Fibroblast of skin of right quadriceps (primary cell): ENCODE measurements at regions not wholly inside any gene's neighbourhood (a gene's known extent, or its start where the extent isn't known, plus 50 kb on each side); places are given as distances from the start of the nearest gene placed in this dataset.
"Not testable (repeated sequence)": the region's sequence is repeated elsewhere in the genome, so short reads cannot be mapped to it uniquely, and the experiment has no call there.

Experiments
- DNase-seq: peaks from one replicate; pipeline ENCODE4 v3.0.0-alpha.2; 2013

GRCh38 chr18:6537475-6537874 lies 122.8 kb upstream of the L3MBTL4 start:
- DNase-seq = no peak

DNA sequence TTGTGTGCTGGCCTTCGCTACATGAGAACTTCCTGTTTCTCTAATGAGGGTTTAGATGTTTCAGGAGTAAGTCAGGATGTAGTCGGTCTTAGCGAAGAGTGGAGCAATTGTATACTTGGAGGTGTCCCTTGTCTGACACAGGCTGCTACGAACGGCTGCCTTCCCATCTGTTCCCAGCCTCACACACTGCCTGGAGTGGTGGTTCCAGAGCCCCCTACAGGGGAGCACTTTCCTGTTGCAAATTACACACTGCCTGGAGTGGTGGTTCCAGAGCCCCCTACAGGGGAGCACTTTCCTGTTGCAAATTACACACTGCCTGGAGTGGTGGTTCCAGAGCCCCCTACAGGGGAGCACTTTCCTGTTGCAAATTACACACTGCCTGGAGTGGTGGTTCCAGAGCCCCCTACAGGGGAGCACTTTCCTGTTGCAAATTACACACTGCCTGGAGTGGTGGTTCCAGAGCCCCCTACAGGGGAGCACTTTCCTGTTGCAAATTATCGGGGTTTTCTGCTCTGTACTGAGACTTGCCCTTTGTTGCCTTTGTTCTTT lies 126.5 kb upstream of the L3MBTL4 start:
- not testable (repeated sequence) for DNase-seq

- DNase-seq = no peak
Observed at GRCh38 chr18:6542296-6542695, 127.6 kb upstream of the L3MBTL4 start.

DNA sequence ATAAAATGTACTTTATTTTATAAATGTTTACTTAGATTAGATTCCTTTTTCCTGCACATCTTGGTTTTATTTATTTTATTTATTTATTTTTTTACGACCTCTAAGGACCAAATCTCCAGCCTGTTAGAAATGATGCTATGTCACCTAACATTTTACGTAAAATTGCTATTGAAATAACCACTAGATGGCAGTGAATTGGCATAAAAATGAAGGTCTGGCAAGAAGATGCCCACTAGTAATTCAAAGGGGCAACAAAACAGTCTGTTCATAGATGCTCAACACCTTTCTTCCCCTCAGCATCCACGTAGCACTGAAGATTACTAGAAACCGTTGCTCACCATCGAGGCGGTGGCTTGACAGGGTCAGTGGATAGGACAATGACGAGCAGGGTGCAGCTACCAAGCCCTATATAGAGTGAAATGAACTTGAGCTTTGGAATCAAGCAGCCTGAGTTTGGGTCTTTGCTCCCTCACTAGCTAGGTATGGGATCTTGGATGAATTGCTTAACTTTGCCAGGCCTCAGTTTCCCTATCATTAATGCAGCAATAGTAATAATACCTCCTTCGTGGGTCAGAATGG lies 128.7 kb upstream of the L3MBTL4 start:
- DNase-seq = peak; percentile 50

DNA sequence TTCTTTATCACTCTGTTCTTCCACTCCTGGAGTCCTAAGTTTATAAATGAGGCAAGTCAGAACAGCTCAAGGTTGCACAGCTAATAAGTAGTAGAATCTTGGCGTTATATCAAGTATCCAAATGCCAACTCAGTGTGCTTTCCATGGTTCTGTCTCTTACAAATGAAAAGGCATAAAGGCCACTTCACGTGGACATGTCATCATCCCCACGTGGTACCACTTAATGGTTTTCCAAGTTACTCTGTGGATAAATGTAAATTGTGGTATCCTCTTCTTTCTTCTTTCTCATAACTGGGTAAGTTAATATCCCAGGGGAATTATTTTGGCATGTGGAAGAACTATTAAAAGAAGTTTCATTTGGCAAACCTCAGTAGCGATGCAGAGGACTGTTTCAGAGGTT lies 131.5 kb upstream of the L3MBTL4 start:
- peak; percentile 23 for DNase-seq

DNA sequence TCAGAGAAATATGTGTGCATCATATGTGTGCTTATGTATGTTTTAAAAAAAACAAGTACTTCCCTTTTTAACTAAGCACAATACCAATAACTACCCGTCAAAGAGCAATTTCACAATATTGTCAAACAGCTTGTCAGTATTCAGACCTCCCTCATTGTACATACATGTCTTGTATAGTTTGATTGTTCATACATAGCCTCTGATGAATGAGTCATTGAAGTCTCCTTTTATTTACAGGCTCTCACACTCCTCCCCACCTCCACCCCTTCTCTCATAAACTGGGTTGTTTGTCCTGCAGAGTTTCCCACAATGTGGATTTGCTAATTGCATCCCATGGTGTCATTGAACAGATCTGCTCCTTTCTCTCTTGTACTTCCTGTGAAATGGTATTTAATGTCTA lies 132.8 kb upstream of the L3MBTL4 start:
- DNase-seq = no peak

DNA sequence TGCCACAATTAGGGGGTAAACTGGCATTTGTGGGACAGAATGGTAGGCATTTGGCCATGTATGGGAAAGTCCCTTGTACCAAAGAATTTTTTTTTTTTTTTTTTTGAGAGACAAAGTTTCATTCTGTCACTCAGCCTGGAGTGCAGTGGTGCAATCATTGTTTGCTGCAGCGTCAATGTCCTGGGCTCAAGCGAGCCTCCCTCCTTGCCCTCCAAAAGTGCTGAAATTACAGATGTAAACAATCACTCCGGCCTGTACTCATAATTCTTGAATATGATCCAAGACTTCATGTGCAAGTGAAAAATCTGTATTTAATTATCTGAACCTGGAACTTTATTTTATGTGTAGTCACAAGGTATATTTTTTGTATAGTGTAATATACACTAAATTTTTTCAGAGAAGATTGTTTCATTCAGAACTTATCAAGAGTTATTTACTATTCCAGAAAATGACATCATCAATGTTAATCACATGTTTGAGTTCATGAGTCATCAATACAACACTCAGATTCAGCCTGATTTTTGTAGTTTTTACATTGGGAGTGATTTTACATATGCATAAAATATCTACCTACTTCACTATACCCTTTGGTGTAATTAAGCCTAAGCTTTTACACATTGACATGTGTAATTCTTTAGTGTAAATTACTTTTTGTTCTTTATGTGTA lies 138.7 kb upstream of the L3MBTL4 start:
- peak; percentile 43 for DNase-seq

DNA sequence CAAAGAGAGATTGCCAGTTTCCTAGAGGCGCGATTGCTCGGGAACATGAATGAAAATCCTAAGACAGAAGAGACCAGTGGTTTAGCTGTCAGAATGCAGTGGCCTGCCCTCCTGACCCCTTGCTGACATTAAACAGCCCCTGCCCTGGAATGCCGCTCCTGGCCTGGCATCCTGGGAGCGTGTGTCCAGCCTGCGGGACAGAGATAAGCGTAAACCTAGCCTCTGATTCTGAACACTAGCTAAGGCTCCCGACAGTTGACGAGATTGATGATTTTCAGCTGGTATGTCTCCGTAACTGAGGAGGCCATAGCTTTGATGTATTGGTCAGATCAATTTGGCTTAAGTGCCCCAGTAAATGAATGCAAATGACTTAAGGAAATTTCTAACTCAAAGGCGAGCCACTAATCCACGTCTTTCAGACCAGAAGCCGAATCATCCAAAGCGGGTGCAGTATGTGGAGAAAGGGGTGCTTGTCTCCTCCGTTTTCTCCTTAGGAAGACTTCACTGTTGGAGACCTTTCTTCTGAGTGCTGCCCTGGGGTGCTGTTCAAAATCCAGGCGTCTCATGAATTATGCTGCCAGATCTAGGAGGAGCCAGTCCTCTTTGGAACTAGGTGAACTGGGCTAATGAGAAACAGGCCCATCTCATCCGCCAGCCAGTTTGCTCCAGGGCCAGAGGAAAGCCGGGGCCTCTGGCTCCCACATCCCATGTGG lies 142.5 kb upstream of the L3MBTL4 start:
- peak; percentile 28 for DNase-seq

GRCh38 chr18:6557770-6558248 lies 143.1 kb upstream of the L3MBTL4 start:
- DNase-seq = no peak

DNA sequence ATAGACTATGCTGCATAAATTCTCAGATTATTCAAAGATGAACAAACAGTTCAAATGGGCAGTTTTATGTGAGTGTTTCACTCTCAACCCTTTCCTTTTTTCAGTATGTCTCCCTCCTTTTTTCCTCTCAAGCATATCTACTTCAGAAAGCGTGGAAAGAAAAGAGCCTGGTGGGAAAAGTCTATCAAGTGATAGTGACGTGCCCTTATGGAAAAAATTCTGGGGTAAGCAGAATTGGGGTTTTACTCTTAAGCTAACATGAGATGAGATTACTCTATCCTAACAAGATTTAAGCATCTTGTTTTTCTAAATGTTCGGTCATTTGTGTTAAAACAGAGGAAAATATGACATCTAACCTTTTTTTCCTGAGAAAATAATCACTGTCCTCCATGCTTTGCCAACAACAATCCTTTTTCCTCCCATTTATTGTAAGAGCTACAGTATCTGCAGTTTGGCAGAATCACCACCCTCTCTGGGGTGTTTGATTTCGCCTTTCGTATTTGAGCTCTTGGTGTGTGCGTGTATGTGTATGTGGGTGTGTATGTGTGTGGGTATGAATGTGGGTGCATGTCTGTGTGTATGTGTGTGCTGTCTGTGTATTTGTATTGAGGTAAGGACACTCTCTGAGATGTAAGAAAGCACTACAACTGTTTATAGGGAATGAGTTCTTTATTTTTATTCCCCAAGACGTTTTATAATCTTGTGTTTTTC lies 143.9 kb upstream of the L3MBTL4 start:
- DNase-seq = no peak

DNA sequence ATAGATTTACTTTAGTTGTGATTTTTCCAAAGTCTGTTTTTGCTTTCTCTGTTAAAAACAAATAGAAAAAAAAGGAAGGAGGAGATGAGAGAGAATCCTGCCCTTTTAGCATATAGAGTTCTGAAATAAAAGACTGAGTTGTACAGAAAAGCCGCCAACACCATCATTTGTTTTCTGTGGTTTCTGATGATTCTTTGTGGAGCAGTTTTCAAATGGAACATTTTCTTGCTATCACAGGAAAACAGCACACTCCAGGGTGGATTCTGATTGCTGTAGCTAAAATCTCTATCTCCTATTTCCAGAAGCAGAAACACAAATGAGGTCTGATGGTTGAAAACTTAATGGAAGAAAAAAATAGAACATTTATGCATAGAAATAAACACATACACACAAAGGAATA lies 144.6 kb upstream of the L3MBTL4 start:
- no peak for DNase-seq

- DNase-seq = no peak
Observed at GRCh38 chr18:6561016-6561415, 146.3 kb upstream of the L3MBTL4 start.

DNA sequence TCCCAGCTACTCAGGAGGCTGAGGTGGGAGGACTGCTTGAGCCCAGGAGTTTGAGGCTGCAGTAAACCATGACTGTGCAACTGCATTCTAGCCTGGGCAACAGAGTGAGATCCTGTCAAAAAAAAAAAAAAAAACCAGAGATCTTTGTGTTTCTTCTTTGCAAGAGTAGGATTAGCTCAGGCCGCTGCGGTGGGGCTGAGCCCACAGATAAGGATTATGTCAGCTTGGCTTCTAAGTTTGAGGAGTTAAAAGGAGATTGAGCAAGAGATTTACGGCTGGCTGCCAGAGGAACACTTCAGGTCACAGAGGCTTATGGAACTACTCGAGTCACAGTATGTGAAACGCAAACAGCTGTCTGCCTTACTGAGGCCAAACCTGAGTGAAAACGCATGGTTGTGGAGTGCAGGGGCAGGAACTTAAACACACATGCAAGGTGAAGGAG lies 146.7 kb upstream of the L3MBTL4 start:
- DNase-seq = peak; percentile 79

DNA sequence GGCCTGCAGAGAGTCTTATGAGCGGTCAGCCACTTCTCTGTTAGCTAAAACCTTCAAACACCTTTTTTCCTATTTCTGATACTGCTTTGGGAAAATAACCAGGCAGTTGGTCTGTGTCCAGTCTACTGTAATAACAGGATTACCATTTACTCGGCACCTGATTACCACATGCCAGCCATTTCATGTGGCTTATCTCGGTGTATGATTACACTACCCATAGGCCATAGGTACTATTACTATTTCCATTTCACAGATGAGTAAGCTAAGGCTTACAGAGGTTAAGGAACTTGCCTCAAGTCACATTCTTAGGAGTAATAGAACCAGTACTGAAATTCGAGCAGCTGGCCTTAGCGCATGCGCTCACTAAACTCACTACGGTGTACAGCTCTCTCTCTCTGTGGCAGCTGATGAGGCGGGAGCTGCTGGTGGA lies 147.2 kb upstream of the L3MBTL4 start:
- no peak for DNase-seq

DNA sequence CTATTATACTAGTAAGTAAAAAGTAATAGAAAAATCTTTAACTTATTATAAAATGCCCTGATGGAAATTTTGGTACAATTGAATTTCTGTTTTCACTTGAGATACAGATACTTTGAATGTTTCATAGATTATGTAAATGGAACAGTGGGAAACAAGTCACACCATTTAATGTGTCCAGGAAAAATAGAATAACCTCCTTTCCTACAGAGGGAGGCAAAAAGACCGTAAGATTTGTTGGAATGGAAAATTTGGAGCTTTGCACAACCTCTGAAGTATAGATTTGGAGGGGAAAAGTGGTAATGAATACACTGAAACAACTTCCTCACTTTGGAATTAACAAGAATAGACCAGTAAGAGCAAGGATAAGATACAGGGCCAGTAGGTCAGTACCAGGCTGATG lies 149.2 kb upstream of the L3MBTL4 start:
- DNase-seq = no peak

GRCh38 chr18:6564950-6565814 lies 150.5 kb upstream of the L3MBTL4 start:
- no peak for DNase-seq

- no peak for DNase-seq
Observed at GRCh38 chr18:6565815-6566081, 151.0 kb upstream of the L3MBTL4 start.

DNA sequence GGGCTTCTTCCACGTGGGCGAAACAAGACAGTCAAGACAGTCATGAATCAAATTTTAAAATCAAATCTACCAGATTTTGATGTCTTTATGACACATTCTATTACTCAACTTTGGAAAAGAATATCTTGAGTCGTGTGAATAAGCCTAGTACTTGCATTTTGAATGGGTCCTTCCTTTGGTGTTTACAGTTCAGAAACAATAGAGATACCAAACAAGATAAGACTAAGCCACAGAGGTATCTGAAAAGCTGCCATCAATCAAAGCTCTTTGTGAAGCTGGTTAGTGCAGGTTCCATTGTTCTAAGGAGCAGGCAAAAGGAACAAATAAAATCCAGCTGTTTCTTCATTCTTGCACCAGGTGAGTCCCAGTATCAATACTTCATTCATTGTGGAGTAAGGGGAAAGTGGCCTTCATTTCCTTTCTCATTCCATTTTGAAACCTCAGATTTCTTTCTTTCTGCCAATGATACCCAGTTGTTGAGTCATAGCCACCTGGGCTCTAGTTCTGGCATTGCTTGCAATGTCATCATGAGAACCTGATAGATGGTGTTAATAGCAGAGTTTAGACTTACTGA lies 151.7 kb upstream of the L3MBTL4 start:
- DNase-seq = no peak

DNA sequence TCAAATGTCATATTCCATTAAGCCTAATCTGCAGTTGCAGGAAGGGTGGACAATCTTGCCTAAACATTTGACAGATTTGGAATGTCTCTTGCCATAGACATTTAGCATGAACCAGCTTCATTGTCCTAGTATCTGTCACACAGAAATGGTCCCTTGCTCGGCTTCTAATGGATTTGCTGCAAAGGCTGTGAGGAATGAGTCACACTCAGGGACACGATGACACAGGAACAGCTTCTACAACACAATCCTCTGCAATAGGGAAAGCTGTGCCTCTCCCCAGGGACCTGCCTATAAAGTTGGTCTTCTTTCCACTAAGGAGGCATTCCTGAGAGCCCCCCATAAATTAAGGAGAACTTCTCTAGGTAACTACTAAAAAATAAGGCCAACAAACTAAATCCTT lies 155.1 kb upstream of the L3MBTL4 start:
- DNase-seq = no peak

DNA sequence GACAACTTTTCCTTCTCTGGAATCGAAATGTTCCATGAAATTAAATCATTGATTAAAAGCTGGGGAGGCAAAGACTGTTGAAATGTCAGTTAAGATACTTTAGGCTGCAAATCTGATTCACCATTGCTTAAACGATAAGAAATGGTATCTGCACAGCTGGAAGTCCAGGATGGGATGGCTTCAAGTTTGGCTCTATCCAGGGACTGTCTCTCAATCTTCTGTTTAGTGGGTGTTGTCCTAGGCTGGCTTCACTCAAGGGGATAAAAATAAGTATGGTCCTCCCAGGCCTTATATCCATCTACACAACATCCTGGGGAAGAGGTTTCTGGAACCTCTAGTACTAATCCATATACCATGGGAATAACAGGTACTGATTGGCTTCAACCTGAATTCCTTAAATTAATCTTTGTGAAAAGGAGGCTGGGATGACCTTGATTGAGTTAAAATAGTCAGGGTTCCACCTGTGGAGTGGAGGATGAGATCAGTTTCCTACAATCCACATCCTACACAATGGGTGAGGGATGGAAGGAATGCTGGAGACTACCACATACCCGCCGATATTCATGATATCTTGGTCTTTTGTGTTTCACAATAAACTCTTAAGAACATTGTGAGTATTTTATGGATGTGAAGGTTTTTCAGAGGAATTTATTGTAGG lies 156.0 kb upstream of the L3MBTL4 start:
- no peak for DNase-seq

GRCh38 chr18:6571239-6571602 lies 156.5 kb upstream of the L3MBTL4 start:
- no peak for DNase-seq

- DNase-seq = not testable (repeated sequence)
Observed at GRCh38 chr18:6572192-6572591, 157.3 kb upstream of the ARHGAP28 start.
